Spinal cord (tissue), 9 donors: ENCODE measurements at regions not wholly inside any gene's neighbourhood (a gene's known extent, or its start where the extent isn't known, plus 50 kb on each side); places are given as distances from the start of the nearest gene placed in this dataset.

ENCODE experiments used
- DNase-seq, 6 donors: peaks; one replicate each; pipeline versions ENCODE4 v3.0.0 to v3.0.0-alpha.2; 2013 to 2015; ENCODE audit warnings: low spot score in 6 of 6, low read depth in 4 of 6
- H3K27ac ChIP-seq: one replicate; pipeline ENCODE4 v1.5.1; 2013; ENCODE audit warnings: low read depth, low read length, control low read depth
- H3K27me3 ChIP-seq: one replicate; pipeline ENCODE4 v1.6.1; 2013; ENCODE audit warnings: low read length; ENCODE audit not compliant: control insufficient read depth, insufficient read depth
- H3K36me3 ChIP-seq: one replicate; pipeline ENCODE4 v1.6.1; 2013; ENCODE audit warnings: low read length; ENCODE audit not compliant: control insufficient read depth, insufficient read depth
- H3K4me1 ChIP-seq: one replicate; pipeline ENCODE4 v1.6.1; 2013; ENCODE audit warnings: low read length; ENCODE audit not compliant: control insufficient read depth, insufficient read depth
- H3K4me3 ChIP-seq: one replicate; pipeline ENCODE4 v1.5.1; 2013; ENCODE audit warnings: low read depth, low read length, control low read depth
- H3K9me3 ChIP-seq: one replicate; pipeline ENCODE4 v1.6.1; 2013; ENCODE audit warnings: low read length; ENCODE audit not compliant: control insufficient read depth, insufficient read depth
- whole genome bisulfite sequencing: methylation state at CpG from one replicate; pipeline ENCODE4 v1.1.5; 2013; ENCODE audit warnings: missing lambda C conversion rate; ENCODE audit not compliant: insufficient coverage; 5-methylcytosine and 5-hydroxymethylcytosine counted together
- donor health status: healthy.

GRCh38 chr16:58963479-58963878 is 229.4 kb upstream of the GOT2 start:
- WGBS = no CpG with 5 or more reads among the region's 3 CpGs

DNA sequence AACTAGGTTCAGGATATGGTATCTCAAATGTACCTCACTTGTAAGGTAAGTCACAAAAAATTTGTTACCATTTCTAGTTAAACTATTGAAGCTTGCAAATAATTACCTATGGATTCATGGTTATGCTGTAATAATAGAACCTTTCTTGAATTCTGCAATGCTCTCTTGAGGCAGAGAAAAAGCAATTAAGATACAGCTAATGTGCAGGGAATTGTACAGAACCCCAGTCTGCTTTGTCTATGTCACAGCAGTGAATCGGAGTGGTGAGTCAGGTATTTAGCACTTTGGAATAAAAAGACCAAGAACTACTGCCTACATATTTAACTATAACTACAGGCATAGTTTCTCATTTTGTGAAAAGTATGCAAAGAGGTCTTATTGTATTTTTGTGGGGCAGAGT is 228.7 kb upstream of the GOT2 start:
- peak in 1 of 6 donors; percentile 61 for DNase-seq
- no peaks in the 10 kb centered on the region for H3K36me3 ChIP-seq
- no peaks in the 10 kb centered on the region for H3K9me3 ChIP-seq
- no peaks in the 10 kb centered on the region for H3K27me3 ChIP-seq
- H3K4me1 ChIP-seq = no peaks in the 10 kb centered on the region
- H3K4me3 ChIP-seq = no peak overlapping the region
- no CpG with 5 or more reads among the region's 1 CpG for WGBS
- no peak overlapping the region for H3K27ac ChIP-seq

More at GRCh38 chr16:58963479-58963878, 229.4 kb upstream of the GOT2 start:
- H3K27ac ChIP-seq = no peak overlapping the region
- DNase-seq = no peak
- no peaks in the 10 kb centered on the region for H3K36me3 ChIP-seq
- H3K4me3 ChIP-seq = no peak overlapping the region
- H3K27me3 ChIP-seq = no peaks in the 10 kb centered on the region
- H3K9me3 ChIP-seq = no peaks in the 10 kb centered on the region
- H3K4me1 ChIP-seq = no peaks in the 10 kb centered on the region

GRCh38 chr16:58960484-58960883 is 226.4 kb upstream of the GOT2 start:
- DNase-seq = no peak
- WGBS = 64% methylated on average over 2 of the region's 4 CpGs
- no peaks in the 10 kb centered on the region for H3K4me1 ChIP-seq

DNA sequence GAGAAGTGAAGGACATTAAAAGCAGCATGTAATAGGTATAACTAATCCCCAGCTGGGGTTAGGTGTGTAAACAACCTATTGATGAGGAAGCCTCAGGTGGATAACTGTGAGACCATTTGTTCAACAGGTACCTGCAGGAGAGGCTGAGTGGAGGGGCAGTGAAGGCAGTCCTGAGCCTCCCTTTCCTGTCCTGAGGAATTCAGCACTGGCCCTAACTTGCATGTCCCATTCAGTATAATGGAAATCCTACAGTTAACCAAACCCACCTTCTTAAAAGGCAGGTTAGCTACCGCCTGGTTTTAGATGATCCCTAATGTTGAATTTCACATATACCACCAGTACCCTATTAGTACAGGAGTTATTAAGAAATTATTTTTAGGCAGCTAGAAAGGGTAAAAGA is 225.9 kb upstream of the GOT2 start:
- WGBS = no CpG with 5 or more reads among the region's 1 CpG
- no peaks in the 10 kb centered on the region for H3K27me3 ChIP-seq
- no peaks in the 10 kb centered on the region for H3K4me1 ChIP-seq
- no peak for DNase-seq
- H3K27ac ChIP-seq = no peak overlapping the region
- no peaks in the 10 kb centered on the region for H3K9me3 ChIP-seq
- no peaks in the 10 kb centered on the region for H3K36me3 ChIP-seq
- no peak overlapping the region for H3K4me3 ChIP-seq

More at GRCh38 chr16:58960484-58960883, 226.4 kb upstream of the GOT2 start:
- Histone ChIP-seq H3K27ac (no peak overlapping the region), H3K36me3 (no peaks in the 10 kb centered on the region), H3K4me3 (no peak overlapping the region), H3K9me3 (no peaks in the 10 kb centered on the region), H3K27me3 (no peaks in the 10 kb centered on the region)

DNA sequence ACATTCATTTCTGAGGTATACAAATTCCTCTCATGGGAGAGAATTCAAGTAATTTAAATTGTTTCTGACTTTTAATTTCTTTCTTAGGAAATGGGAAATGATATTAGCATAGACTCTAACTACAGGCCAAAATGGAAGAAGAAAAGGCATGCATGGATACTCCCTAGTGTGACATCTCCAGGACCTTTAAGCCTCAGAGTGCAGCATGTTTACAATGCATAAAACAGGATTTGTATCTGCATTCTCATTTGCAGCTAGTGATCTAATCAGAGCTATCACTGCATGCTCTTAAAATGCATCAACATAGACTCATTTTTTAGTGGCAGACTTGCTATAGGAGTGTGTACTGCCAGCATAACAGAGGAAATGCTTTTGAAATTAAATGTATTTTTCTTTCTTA is 224.6 kb upstream of the GOT2 start:
- no peak overlapping the region for H3K27ac ChIP-seq
- peak in 1 of 6 donors; percentile 28 for DNase-seq
- no peaks in the 10 kb centered on the region for H3K27me3 ChIP-seq
- no peaks in the 10 kb centered on the region for H3K4me1 ChIP-seq
- no peaks in the 10 kb centered on the region for H3K9me3 ChIP-seq
- H3K36me3 ChIP-seq = no peaks in the 10 kb centered on the region
- H3K4me3 ChIP-seq = no peak overlapping the region

DNA sequence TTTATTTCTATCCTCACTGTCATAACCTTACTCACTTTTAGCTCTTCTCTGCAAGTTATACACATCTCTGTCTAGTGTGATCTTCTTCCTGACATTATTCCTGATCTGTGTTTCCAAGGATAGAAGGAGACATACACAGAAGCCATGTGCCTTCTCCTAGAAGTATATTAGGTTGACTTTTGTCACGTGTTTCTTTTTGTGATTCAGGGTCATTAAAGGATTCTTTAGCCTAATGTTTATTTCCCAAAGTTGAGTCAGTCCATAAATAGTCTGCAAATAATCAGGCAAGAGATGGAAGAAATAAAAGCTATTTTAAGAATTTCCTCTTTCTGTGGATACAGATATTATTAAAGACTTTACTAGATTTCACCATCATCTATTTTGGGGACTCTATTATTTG is 214.1 kb upstream of the GOT2 start:
- H3K36me3 ChIP-seq = no peaks in the 10 kb centered on the region
- no peaks in the 10 kb centered on the region for H3K4me1 ChIP-seq
- no peak for DNase-seq
- H3K27me3 ChIP-seq = no peaks in the 10 kb centered on the region
- H3K4me3 ChIP-seq = no peak overlapping the region
- H3K27ac ChIP-seq = no peak overlapping the region
- no CpG with 5 or more reads among the region's 1 CpG for WGBS
- no peaks in the 10 kb centered on the region for H3K9me3 ChIP-seq

- H3K36me3 ChIP-seq = no peaks in the 10 kb centered on the region
- H3K27ac ChIP-seq = no peak overlapping the region
- H3K4me3 ChIP-seq = no peak overlapping the region
- no peak for DNase-seq
- H3K9me3 ChIP-seq = no peaks in the 10 kb centered on the region
- no peaks in the 10 kb centered on the region for H3K4me1 ChIP-seq
- WGBS = no CpG with 5 or more reads among the region's 2 CpGs
- no peaks in the 10 kb centered on the region for H3K27me3 ChIP-seq
These were observed 206.5 kb upstream of the GOT2 start for GRCh38 chr16:58940609-58941008.

DNA sequence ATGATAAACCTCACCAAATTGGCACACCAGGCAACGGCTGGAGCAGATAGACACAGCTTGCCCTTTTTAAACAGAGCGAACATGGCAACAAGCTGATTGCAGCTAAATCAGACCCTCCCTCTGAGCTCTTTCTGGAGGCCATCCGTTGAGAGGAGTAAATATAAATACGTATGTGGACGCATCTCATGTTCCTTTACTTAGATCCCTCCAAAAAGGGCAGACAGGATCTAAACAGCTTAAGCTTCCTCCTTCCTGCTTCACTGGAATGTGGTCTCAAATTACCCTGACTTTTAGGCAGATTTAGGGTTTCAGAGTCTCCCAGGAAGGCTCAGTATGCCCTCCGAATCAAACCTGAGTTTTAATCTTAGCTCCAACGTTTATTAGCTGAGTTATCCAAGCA is 204.7 kb upstream of the GOT2 start:
- Histone ChIP-seq H3K4me3 (no peak overlapping the region), H3K27me3 (no peaks in the 10 kb centered on the region), H3K4me1 (no peaks in the 10 kb centered on the region), H3K9me3 (no peaks in the 10 kb centered on the region), H3K27ac (no peak overlapping the region), H3K36me3 (no peaks in the 10 kb centered on the region)
- whole genome bisulfite sequencing = 60% methylated on average over 1 of the region's 7 CpGs
- no peak for DNase-seq

- no peaks in the 10 kb centered on the region for H3K36me3 ChIP-seq
- no peak overlapping the region for H3K27ac ChIP-seq
- H3K4me3 ChIP-seq = no peak overlapping the region
- no peaks in the 10 kb centered on the region for H3K4me1 ChIP-seq
- DNase-seq = no peak
- H3K9me3 ChIP-seq = no peaks in the 10 kb centered on the region
- 57% methylated on average over 1 of the region's 5 CpGs for WGBS
- no peaks in the 10 kb centered on the region for H3K27me3 ChIP-seq
These were observed 203.5 kb upstream of the GOT2 start for GRCh38 chr16:58937661-58938060.

DNA sequence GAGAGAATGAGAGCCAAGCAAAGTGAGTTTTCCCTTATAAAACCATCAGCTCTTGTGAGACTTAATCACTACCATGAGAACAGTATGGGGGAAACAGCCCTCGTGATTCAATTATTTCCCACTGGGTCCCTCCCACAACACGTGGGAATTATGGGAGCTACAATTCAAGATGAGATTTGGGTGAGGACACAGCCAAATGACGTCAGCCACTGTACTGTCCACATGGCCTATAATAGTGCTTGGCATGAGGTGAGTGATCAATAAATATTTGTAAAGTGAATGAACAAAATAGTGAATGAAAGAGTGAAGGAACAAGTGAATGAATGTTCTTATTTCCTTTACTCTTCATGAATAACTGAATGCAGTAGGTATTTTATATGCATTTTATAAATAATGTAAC is 199.1 kb upstream of the GOT2 start:
- Histone ChIP-seq H3K4me1 (no peaks in the 10 kb centered on the region), H3K9me3 (no peaks in the 10 kb centered on the region), H3K27me3 (no peaks in the 10 kb centered on the region), H3K27ac (no peak overlapping the region), H3K4me3 (no peak overlapping the region), H3K36me3 (no peaks in the 10 kb centered on the region)
- no CpG with 5 or more reads among the region's 3 CpGs for WGBS
- no peak for DNase-seq
